HUES64 (cell line): ENCODE measurements at regions not wholly inside any gene's neighbourhood (a gene's known extent, or its start where the extent isn't known, plus 50 kb on each side); places are given as distances from the start of the nearest gene placed in this dataset.
"Not testable (repeated sequence)": the region's sequence is repeated elsewhere in the genome, so short reads cannot be mapped to it uniquely, and the experiment has no call there.

Experiments used
- H3K27ac ChIP-seq: 2 replicates; pipeline ENCODE4 v1.7.0; 2013; ENCODE audit warnings: low read depth, low read length, inconsistent platforms
- H3K27me3 ChIP-seq: 2 replicates; pipeline ENCODE4 v1.6.1; 2013; ENCODE audit warnings: mild to moderate bottlenecking, low read length; ENCODE audit not compliant: insufficient read depth
- H3K36me3 ChIP-seq: 2 replicates; pipeline ENCODE4 v1.6.1; 2013; ENCODE audit warnings: mild to moderate bottlenecking, low read length; ENCODE audit not compliant: insufficient read depth
- H3K4me1 ChIP-seq: 2 replicates; pipeline ENCODE4 v1.6.1; 2013; ENCODE audit warnings: mild to moderate bottlenecking, low read length, moderate library complexity; ENCODE audit not compliant: insufficient read depth
- H3K4me3 ChIP-seq: 2 replicates; pipeline ENCODE4 v1.5.1; 2013; ENCODE audit warnings: mild to moderate bottlenecking, low read length, moderate library complexity
- H3K9ac ChIP-seq: 2 replicates; pipeline ENCODE4 v1.6.1; 2013; ENCODE audit warnings: mild to moderate bottlenecking, low read depth, low read length
- H3K9me3 ChIP-seq: 2 replicates; pipeline ENCODE4 v1.6.1; 2013; ENCODE audit warnings: low read depth, low read length; ENCODE audit not compliant: insufficient read depth
- WGBS: fragments of 150-250, 120-280 bp; methylation state at CpG from one replicate; pipeline ENCODE4 v1.1.7; 2013; ENCODE audit warnings: missing lambda C conversion rate; 5-methylcytosine and 5-hydroxymethylcytosine counted together

DNA sequence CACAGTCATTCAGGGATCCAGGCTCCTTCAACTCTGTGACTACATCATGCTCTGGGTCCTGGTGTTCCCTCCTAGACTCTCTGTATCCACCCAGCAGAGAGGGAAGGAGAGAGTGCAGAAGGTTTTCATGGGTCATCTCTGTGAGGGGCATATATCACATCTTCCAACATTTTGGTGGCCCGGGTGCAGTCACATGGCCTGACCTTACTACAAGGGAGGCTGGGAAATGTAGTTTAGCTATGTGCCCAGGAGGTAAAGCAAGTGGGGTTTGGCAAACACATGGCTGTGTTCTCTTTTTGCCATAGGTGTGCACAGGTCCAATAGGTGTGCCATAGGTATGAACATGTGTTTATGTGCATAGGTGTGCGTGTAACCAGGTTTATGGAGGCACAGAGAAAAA is 222.2 kb upstream of the EEF2KMT start:
- WGBS, result 87% methylated on average over 2 of the region's 2 CpGs
- peaks cover 11% of the 10 kb centered on the region for H3K4me1 ChIP-seq
- no peaks in the 10 kb centered on the region for H3K27me3 ChIP-seq
- no peaks in the 10 kb centered on the region for H3K9me3 ChIP-seq
- H3K36me3 ChIP-seq, result no peaks in the 10 kb centered on the region
- no peak overlapping the region for H3K4me3 ChIP-seq
- no peak overlapping the region for H3K9ac ChIP-seq
- no peak overlapping the region for H3K27ac ChIP-seq

DNA sequence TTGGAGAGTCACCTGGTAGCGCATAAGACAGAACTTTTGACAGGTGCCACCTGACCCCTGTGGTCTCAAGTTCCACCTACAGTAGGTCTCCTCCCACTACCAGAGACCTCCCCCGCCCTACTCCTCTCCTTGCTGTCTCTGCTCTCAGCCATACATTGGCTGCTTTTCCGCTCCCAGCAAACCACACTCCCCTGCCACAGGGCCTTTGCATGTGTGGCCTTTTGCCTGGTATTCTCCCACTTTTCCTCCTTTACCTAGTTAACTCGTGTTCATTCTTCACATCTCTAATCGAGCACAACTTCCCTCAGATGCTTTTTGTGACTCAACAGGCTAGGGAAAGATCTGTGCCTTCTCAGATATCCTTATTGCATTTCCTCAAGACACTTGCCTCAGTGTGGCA is 218.3 kb upstream of the EEF2KMT start:
- no peaks in the 10 kb centered on the region for H3K9me3 ChIP-seq
- no peak overlapping the region for H3K27ac ChIP-seq
- no peaks in the 10 kb centered on the region for H3K4me1 ChIP-seq
- H3K27me3 ChIP-seq, result no peaks in the 10 kb centered on the region
- H3K9ac ChIP-seq, result no peak overlapping the region
- no peak overlapping the region for H3K4me3 ChIP-seq
- WGBS, result 95% methylated on average over 5 of the region's 5 CpGs
- no peaks in the 10 kb centered on the region for H3K36me3 ChIP-seq

DNA sequence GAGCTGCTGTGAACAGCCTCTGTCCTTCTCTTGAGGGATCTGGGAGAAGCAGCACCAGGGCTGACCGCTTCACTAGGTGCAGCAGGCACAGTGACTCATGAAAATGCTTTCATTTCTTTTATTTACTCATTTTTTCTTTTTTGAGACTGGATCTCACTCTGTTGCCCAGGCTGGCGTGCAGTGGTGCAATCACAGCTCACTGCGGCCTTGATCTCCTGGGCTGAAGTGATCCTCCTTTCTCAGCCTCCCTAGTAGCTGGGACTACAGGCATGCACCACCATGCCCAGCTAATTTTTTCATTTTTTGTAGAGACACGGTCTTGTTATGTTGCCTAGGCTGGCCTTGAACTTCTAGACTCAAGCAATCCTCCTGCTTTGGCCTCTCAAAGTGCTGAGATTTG is 216.8 kb upstream of the EEF2KMT start:
- no peaks in the 10 kb centered on the region for H3K36me3 ChIP-seq
- no peak overlapping the region for H3K4me3 ChIP-seq
- H3K4me1 ChIP-seq, result no peaks in the 10 kb centered on the region
- no peak overlapping the region for H3K27ac ChIP-seq
- H3K9ac ChIP-seq, result no peak overlapping the region
- no peaks in the 10 kb centered on the region for H3K27me3 ChIP-seq
- WGBS, result 92% methylated on average over 4 of the region's 4 CpGs
- no peaks in the 10 kb centered on the region for H3K9me3 ChIP-seq

DNA sequence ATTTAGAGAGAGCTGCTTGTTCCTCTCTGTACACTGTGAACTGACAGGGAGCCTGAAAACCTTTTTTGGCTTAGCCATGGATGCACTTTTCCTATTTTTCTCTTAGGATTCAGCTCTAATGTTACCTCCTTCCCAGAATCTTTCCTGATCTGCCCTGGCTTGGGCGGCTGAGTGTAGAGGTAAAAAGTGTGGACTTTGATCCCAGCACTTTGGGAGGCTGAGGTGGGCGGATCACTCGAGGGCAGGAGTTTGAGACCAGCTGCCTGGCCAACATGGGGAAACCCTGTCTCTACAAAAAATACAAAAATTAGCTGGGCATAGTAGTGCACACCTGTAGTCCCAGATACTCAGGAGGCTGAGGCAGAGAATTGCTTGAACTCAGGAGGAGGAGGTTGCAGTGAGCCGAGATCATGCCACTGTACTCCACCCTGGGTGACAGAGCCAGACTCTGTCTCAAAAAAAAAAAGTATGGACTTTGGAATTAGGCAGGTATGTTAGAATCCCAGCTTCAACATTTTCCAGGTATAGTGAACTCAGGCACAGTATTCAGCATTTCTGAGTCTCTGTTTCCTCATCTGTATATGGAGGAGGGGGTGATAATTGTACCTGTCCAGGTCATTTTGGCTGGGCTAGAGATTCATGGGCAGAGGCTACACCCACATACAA is 212.5 kb upstream of the EEF2KMT start:
- WGBS, result 98% methylated on average over 4 of the region's 4 CpGs
- H3K9ac ChIP-seq, result no peak overlapping the region
- no peaks in the 10 kb centered on the region for H3K9me3 ChIP-seq
- H3K27ac ChIP-seq, result no peak overlapping the region
- H3K4me1 ChIP-seq, result no peaks in the 10 kb centered on the region
- H3K27me3 ChIP-seq, result no peaks in the 10 kb centered on the region
- no peak overlapping the region for H3K4me3 ChIP-seq
- no peaks in the 10 kb centered on the region for H3K36me3 ChIP-seq

DNA sequence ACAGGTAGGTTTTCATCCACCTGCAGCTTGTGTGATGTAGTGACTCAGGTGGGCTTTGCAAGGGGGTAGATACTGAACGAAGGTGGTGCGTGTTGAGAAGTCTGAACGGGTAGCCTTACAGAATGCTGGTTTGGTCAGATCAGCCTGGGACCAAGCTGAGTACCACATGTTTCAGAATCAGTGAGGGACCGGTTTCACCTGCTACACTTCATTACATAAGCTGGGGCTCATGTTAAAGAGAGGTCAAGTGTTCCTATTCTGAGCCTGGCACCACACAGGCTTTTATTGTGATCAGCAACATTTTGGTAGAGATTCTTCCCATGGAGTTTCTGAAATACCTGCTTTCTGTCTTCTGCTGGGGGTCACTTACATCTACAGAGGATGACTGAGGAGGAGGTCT is 207.4 kb upstream of the EEF2KMT start:
- H3K9ac ChIP-seq, result no peak overlapping the region
- no peaks in the 10 kb centered on the region for H3K4me1 ChIP-seq
- H3K27me3 ChIP-seq, result no peaks in the 10 kb centered on the region
- H3K9me3 ChIP-seq, result peaks cover 11% of the 10 kb centered on the region; the same call in 1 of the 2 replicates
- H3K4me3 ChIP-seq, result no peak overlapping the region
- H3K27ac ChIP-seq, result no peak overlapping the region
- 89% methylated on average over 4 of the region's 4 CpGs for WGBS
- no peaks in the 10 kb centered on the region for H3K36me3 ChIP-seq

DNA sequence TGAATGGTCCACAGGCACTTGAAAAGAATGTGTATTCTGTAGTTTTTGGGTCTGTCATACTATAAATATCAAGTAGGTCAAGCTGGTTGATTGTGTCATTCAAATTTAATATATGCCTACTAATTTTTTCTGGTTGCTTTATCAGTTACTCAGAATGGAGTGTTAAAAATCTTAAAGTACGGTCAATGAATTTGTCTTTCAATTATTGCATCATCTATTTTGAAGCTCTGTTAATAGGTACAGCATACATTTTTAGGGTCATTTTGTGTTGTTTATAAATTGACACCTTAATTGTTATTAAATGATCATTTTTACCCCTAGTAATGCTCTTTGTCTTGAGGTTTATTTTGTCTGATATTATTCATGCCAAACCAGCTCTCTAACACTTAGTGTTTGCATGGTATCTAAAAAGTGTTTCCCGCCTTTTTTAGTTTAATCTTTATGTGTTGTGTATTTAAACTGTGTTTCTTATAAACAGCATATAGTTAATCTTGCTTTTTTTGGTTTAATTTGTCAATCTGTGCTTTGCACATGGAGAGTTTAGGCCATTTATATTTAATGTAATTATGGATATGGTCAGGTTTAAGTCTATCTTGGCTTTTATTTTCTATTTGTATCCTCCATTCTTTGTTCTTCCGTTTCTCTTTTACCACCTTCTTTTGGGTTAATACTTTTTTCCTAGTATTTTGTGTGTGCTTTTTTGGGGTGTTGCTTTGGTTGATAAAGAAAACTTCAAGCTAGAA is 204.9 kb upstream of the EEF2KMT start:
- Histone ChIP-seq H3K9ac (no peak overlapping the region), H3K4me3 (no peak overlapping the region), H3K27me3 (no peaks in the 10 kb centered on the region), H3K36me3 (no peaks in the 10 kb centered on the region), H3K4me1 (no peaks in the 10 kb centered on the region), H3K9me3 (peaks cover 11% of the 10 kb centered on the region; the same call in 1 of the 2 replicates), H3K27ac (no peak overlapping the region)
- 100% methylated on average over 1 of the region's 3 CpGs for WGBS

DNA sequence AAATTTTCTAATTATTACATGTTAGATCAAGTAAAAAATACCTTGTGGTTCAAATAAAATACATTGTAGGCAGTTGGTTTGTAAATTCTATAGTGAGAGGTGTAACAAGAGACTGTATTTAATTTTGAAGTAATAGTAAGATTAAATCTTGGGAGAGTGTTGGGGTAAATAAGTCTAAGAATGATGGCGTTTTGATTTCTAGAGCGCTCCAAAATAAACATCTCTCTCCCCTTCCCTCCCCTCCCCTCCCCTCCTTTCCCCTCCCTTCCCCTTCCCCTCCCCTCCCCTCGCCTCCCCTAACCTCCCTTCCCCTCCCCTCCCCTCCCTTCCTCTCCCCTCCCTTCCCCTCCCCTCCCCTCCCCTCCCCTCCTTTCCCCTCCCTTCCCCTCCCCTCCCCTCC is 200.6 kb upstream of the EEF2KMT start:
- Histone ChIP-seq H3K9ac (no peak overlapping the region), H3K4me1 (peaks cover 3% of the 10 kb centered on the region; the same call in 1 of the 2 replicates), H3K9me3 (peaks cover 11% of the 10 kb centered on the region; the same call in 1 of the 2 replicates), H3K36me3 (no peaks in the 10 kb centered on the region), H3K27ac (no peak overlapping the region), H3K4me3 (no peak overlapping the region), H3K27me3 (no peaks in the 10 kb centered on the region)
- no CpG with 5 or more reads among the region's 3 CpGs for WGBS

DNA sequence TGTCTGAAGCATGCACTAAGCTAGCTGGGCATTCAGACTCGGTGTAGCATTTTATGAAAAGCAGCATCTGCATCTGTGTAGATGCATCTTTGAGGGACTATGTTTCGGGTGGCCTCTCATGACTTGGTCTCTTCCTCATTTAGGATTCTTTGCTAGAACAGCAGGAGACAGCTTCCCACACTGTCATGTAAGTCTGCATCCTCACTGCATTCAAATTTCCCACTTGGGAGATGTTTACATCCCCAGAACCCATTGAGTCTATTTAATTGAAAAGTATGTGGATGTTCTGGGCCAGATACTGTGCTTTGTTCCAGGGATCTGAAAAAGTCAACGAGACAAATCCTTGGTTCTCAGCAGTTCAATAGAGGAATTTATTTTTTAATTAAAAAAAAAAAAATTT is 198.6 kb upstream of the EEF2KMT start:
- Histone ChIP-seq H3K4me1 (peaks cover 3% of the 10 kb centered on the region; the same call in 1 of the 2 replicates), H3K27ac (no peak overlapping the region), H3K4me3 (no peak overlapping the region), H3K9me3 (no peaks in the 10 kb centered on the region), H3K27me3 (no peaks in the 10 kb centered on the region), H3K9ac (no peak overlapping the region), H3K36me3 (no peaks in the 10 kb centered on the region)
- WGBS, result 65% methylated on average over 3 of the region's 3 CpGs

DNA sequence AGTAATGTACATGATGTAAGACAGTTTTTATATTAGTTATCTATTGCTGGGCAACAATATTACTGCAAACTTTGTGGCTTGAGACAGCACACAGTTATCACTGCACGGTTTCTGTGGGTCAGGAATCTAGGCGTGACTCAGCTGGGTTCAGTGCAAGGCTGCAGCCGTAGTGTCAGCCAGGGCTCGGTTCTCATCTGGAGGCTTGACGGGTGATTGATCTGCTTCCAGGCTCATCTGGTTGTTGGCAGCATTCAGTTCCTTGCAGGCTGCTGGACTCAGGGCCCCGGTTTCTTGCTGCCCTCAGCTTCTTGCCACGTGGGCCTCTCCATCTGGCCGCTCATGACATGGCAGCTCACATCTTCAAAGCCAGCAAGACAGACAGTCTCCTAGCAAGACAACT is 197.7 kb upstream of the EEF2KMT start:
- not testable (repeated sequence) for H3K9ac ChIP-seq, H3K27ac ChIP-seq, H3K36me3 ChIP-seq, H3K4me3 ChIP-seq, H3K9me3 ChIP-seq, H3K27me3 ChIP-seq, H3K4me1 ChIP-seq
- 78% methylated on average over 8 of the region's 8 CpGs for WGBS

DNA sequence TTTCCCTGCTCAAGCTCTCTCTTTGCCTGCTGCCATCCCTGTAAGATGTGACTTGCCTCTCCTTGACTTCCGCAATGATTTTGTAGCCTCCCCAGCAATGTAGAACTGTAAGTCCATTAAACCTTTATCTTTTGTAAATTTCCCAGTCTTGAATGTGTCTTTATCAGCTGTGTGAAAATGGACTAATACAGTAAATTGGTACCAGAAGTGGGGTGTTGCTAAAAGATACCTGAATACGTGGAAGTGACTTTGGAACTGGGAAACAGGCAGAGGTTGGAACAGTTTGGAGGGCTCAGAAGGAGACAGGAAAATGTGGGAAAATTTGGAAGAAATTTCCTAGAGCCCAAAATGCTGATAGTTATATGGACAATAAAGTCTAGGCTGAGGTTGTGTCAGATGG is 184.6 kb upstream of the EEF2KMT start:
- not testable (repeated sequence) for H3K27me3 ChIP-seq, H3K27ac ChIP-seq, H3K9ac ChIP-seq, H3K4me1 ChIP-seq, H3K4me3 ChIP-seq, H3K36me3 ChIP-seq
- peaks cover 15% of the 10 kb centered on the region for H3K9me3 ChIP-seq
- 98% methylated on average over 2 of the region's 2 CpGs for whole genome bisulfite sequencing

DNA sequence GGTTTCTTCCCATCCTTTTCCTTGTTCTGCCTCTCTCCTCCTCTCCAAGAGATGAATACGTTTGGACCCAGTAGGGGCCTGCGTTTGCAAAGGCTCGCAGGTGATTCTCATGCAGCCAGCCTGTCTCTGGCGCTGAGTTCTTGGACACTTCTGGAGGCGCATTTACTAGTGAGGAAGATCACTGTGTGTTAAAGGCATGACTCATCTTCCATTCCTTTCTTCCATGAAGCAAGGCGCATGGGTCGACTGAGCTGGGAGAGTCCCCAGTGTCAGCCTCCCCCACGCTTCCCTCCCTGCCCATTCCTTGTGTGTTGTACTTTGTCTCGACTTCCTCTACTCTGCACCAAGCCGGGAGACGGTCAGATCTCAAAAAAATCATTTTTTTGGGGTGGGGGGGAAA is 159.9 kb upstream of the EEF2KMT start:
- H3K27me3 ChIP-seq, result no peaks in the 10 kb centered on the region
- H3K36me3 ChIP-seq, result no peaks in the 10 kb centered on the region
- H3K4me3 ChIP-seq, result no peak overlapping the region
- no peaks in the 10 kb centered on the region for H3K9me3 ChIP-seq
- H3K27ac ChIP-seq, result no peak overlapping the region
- 60% methylated on average over 11 of the region's 11 CpGs for WGBS
- no peak overlapping the region for H3K9ac ChIP-seq
- H3K4me1 ChIP-seq, result peaks cover 5% of the 10 kb centered on the region; the same call in 1 of the 2 replicates
